WTC11 (cell line): ENCODE measurements at regions not wholly inside any gene's neighbourhood (a gene's known extent, or its start where the extent isn't known, plus 50 kb on each side); places are given as distances from the start of the nearest gene placed in this dataset.

Experiments
- CREM ChIP-seq: sonication (generic); formaldehyde crosslinking; IDR thresholded peaks from 2 replicates; pipeline ENCODE4 v1.8.1; 2022; ENCODE audit warnings: mild to moderate bottlenecking, missing genetic modification reagents, moderate library complexity
- ESRRA ChIP-seq: sonication (generic); formaldehyde crosslinking; IDR thresholded peaks from 2 replicates; pipeline ENCODE4 v1.8.1; 2022; ENCODE audit warnings: mild to moderate bottlenecking, missing genetic modification reagents, borderline replicate concordance
- JUN ChIP-seq: sonication (generic); formaldehyde crosslinking; IDR thresholded peaks from 2 replicates; pipeline ENCODE4 v1.8.0; 2023; ENCODE audit warnings: mild to moderate bottlenecking, missing genetic modification reagents
- MXD4 ChIP-seq: fragments of 250-450 bp; sonication (Bioruptor Pico); IDR thresholded peaks from 2 replicates; pipeline ENCODE4 v1.8.0; 2021; ENCODE audit warnings: mild to moderate bottlenecking, moderate library complexity, borderline replicate concordance
- NR2C2 ChIP-seq: sonication (generic); formaldehyde crosslinking; IDR thresholded peaks from 2 replicates; pipeline ENCODE4 v1.8.0; 2022; ENCODE audit warnings: mild to moderate bottlenecking, missing genetic modification reagents
- ZBTB21 ChIP-seq: sonication (generic); formaldehyde crosslinking; IDR thresholded peaks from 2 replicates; pipeline ENCODE4 v1.8.1; 2023; ENCODE audit warnings: mild to moderate bottlenecking, missing genetic modification reagents, borderline replicate concordance
- ZNF121 ChIP-seq: sonication (generic); formaldehyde crosslinking; IDR thresholded peaks from 2 replicates; pipeline ENCODE4 v1.8.0; 2023; ENCODE audit warnings: missing genetic modification reagents
- ZNF232 ChIP-seq: sonication (generic); formaldehyde crosslinking; IDR thresholded peaks from 2 replicates; pipeline ENCODE4 v1.8.0; 2022; ENCODE audit warnings: mild to moderate bottlenecking, missing genetic modification reagents
- TF ChIP-seq, protein P1 (sequence below): fragments of 200-600 bp; IDR thresholded peaks from 2 replicates; pipeline ENCODE4 v1.8.0; 2022; ENCODE audit warnings: antibody characterized with exemption
- TF ChIP-seq, protein P2 (sequence below): sonication (generic); formaldehyde crosslinking; IDR thresholded peaks from 2 replicates; pipeline ENCODE4 v1.8.0; 2022; ENCODE audit warnings: missing genetic modification reagents
- TF ChIP-seq, protein P3 (sequence below): sonication (generic); formaldehyde crosslinking; IDR thresholded peaks from 2 replicates; pipeline ENCODE4 v1.8.0; 2023; ENCODE audit warnings: mild to moderate bottlenecking, missing genetic modification reagents
- TF ChIP-seq, protein P4 (sequence below): sonication (generic); formaldehyde crosslinking; IDR thresholded peaks from 2 replicates; pipeline ENCODE4 v1.8.0; 2022; ENCODE audit warnings: mild to moderate bottlenecking, missing genetic modification reagents
- TF ChIP-seq, protein P5 (sequence below): sonication (generic); formaldehyde crosslinking; IDR thresholded peaks from 2 replicates; pipeline ENCODE4 v1.8.0; 2022; ENCODE audit warnings: mild to moderate bottlenecking, missing genetic modification reagents
- TF ChIP-seq, protein P6 (sequence below): fragments of 250-450 bp; sonication (Bioruptor Pico); IDR thresholded peaks from 2 replicates; pipeline ENCODE4 v1.9.0; 2021; ENCODE audit warnings: mild to moderate bottlenecking, borderline replicate concordance

DNA sequence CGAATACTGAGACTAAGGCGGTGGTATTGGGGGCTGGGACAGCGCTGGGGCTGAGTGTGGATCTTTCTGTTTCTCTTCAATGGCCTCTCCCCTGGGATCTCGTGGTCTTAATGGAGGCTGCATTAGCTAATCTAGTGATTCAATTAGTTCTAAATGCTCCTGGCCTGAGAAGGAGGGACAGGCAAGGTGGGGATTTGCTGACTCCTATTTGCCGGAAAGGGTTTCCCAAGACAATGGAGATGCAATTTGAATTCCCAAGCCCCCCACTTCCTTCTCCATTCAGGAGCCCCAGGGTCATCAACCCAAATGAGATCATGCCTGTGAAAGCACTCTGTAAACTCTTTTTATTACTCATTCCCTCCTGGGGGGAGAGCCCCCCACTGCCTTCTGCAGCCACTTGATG lies 111.7 kb upstream of the PLXNA4 start:
- TF ChIP-seq ZBTB21 (CRISPR knock-in tag) (no peak), ZNF121 (CRISPR knock-in tag) (no peak), ESRRA (CRISPR knock-in tag) (no peak), CREM (CRISPR knock-in tag) (0 out of 2 replicates have a peak, but pooled peaks have one; percentile 26), NR2C2 (CRISPR knock-in tag) (no peak), JUN (no peak), ZNF232 (CRISPR knock-in tag) (no peak), MXD4 (CRISPR knock-in tag) (no peak)
- TF ChIP-seq, protein P1, sequence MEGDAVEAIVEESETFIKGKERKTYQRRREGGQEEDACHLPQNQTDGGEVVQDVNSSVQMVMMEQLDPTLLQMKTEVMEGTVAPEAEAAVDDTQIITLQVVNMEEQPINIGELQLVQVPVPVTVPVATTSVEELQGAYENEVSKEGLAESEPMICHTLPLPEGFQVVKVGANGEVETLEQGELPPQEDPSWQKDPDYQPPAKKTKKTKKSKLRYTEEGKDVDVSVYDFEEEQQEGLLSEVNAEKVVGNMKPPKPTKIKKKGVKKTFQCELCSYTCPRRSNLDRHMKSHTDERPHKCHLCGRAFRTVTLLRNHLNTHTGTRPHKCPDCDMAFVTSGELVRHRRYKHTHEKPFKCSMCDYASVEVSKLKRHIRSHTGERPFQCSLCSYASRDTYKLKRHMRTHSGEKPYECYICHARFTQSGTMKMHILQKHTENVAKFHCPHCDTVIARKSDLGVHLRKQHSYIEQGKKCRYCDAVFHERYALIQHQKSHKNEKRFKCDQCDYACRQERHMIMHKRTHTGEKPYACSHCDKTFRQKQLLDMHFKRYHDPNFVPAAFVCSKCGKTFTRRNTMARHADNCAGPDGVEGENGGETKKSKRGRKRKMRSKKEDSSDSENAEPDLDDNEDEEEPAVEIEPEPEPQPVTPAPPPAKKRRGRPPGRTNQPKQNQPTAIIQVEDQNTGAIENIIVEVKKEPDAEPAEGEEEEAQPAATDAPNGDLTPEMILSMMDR, result no peak
- TF ChIP-seq, protein P2, sequence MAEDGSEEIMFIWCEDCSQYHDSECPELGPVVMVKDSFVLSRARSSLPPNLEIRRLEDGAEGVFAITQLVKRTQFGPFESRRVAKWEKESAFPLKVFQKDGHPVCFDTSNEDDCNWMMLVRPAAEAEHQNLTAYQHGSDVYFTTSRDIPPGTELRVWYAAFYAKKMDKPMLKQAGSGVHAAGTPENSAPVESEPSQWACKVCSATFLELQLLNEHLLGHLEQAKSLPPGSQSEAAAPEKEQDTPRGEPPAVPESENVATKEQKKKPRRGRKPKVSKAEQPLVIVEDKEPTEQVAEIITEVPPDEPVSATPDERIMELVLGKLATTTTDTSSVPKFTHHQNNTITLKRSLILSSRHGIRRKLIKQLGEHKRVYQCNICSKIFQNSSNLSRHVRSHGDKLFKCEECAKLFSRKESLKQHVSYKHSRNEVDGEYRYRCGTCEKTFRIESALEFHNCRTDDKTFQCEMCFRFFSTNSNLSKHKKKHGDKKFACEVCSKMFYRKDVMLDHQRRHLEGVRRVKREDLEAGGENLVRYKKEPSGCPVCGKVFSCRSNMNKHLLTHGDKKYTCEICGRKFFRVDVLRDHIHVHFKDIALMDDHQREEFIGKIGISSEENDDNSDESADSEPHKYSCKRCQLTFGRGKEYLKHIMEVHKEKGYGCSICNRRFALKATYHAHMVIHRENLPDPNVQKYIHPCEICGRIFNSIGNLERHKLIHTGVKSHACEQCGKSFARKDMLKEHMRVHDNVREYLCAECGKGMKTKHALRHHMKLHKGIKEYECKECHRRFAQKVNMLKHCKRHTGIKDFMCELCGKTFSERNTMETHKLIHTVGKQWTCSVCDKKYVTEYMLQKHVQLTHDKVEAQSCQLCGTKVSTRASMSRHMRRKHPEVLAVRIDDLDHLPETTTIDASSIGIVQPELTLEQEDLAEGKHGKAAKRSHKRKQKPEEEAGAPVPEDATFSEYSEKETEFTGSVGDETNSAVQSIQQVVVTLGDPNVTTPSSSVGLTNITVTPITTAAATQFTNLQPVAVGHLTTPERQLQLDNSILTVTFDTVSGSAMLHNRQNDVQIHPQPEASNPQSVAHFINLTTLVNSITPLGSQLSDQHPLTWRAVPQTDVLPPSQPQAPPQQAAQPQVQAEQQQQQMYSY (CRISPR knock-in tag), result no peak
- TF ChIP-seq, protein P3, sequence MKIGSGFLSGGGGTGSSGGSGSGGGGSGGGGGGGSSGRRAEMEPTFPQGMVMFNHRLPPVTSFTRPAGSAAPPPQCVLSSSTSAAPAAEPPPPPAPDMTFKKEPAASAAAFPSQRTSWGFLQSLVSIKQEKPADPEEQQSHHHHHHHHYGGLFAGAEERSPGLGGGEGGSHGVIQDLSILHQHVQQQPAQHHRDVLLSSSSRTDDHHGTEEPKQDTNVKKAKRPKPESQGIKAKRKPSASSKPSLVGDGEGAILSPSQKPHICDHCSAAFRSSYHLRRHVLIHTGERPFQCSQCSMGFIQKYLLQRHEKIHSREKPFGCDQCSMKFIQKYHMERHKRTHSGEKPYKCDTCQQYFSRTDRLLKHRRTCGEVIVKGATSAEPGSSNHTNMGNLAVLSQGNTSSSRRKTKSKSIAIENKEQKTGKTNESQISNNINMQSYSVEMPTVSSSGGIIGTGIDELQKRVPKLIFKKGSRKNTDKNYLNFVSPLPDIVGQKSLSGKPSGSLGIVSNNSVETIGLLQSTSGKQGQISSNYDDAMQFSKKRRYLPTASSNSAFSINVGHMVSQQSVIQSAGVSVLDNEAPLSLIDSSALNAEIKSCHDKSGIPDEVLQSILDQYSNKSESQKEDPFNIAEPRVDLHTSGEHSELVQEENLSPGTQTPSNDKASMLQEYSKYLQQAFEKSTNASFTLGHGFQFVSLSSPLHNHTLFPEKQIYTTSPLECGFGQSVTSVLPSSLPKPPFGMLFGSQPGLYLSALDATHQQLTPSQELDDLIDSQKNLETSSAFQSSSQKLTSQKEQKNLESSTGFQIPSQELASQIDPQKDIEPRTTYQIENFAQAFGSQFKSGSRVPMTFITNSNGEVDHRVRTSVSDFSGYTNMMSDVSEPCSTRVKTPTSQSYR, result no peak
- TF ChIP-seq, protein P4, sequence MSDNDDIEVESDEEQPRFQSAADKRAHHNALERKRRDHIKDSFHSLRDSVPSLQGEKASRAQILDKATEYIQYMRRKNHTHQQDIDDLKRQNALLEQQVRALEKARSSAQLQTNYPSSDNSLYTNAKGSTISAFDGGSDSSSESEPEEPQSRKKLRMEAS (CRISPR knock-in tag), result no peak
- TF ChIP-seq, protein P5, sequence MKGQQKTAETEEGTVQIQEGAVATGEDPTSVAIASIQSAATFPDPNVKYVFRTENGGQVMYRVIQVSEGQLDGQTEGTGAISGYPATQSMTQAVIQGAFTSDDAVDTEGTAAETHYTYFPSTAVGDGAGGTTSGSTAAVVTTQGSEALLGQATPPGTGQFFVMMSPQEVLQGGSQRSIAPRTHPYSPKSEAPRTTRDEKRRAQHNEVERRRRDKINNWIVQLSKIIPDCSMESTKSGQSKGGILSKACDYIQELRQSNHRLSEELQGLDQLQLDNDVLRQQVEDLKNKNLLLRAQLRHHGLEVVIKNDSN (CRISPR knock-in tag), result no peak
- TF ChIP-seq, protein P6, sequence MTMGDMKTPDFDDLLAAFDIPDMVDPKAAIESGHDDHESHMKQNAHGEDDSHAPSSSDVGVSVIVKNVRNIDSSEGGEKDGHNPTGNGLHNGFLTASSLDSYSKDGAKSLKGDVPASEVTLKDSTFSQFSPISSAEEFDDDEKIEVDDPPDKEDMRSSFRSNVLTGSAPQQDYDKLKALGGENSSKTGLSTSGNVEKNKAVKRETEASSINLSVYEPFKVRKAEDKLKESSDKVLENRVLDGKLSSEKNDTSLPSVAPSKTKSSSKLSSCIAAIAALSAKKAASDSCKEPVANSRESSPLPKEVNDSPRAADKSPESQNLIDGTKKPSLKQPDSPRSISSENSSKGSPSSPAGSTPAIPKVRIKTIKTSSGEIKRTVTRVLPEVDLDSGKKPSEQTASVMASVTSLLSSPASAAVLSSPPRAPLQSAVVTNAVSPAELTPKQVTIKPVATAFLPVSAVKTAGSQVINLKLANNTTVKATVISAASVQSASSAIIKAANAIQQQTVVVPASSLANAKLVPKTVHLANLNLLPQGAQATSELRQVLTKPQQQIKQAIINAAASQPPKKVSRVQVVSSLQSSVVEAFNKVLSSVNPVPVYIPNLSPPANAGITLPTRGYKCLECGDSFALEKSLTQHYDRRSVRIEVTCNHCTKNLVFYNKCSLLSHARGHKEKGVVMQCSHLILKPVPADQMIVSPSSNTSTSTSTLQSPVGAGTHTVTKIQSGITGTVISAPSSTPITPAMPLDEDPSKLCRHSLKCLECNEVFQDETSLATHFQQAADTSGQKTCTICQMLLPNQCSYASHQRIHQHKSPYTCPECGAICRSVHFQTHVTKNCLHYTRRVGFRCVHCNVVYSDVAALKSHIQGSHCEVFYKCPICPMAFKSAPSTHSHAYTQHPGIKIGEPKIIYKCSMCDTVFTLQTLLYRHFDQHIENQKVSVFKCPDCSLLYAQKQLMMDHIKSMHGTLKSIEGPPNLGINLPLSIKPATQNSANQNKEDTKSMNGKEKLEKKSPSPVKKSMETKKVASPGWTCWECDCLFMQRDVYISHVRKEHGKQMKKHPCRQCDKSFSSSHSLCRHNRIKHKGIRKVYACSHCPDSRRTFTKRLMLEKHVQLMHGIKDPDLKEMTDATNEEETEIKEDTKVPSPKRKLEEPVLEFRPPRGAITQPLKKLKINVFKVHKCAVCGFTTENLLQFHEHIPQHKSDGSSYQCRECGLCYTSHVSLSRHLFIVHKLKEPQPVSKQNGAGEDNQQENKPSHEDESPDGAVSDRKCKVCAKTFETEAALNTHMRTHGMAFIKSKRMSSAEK (CRISPR knock-in tag), result no peak
